ENCODE measurements at regions not wholly inside any gene's neighbourhood (a gene's known extent, or its start where the extent isn't known, plus 50 kb on each side); places are given as distances from the start of the nearest gene placed in this dataset.

GRCh38 chr2:82237994-82238662 lies 1933.6 kb upstream of the LRRTM1 start:
- TF ChIP-seq CTCF (IDR thresholded peaks at IDR 0.05) = no peak
- POLR2A ChIA-PET = no interaction called here
- Mint-ChIP-seq H3K36me3 (ENCODE audit: low read depth) (no peaks in the 10 kb centered on the region), H3K4me1 (ENCODE audit: low read depth) (no peaks in the 10 kb centered on the region), H3K27me3 (no peaks in the 10 kb centered on the region), H3K4me3 (no peak overlapping the region), H3K9me3 (peaks cover 9% of the 10 kb centered on the region), H3K27ac (no peak overlapping the region)
- CTCF ChIA-PET = no interaction called here
- no peak for ATAC-seq
- no peak for DNase-seq
- intact Hi-C loops (cut with micrococcal nuclease) = no loop called here

- POLR2A ChIA-PET = no interaction called here
These were observed 1929.8 kb upstream of the LRRTM1 start for GRCh38 chr2:82234283-82234874.

GRCh38 chr2:82233806-82234205 lies 1929.3 kb upstream of the LRRTM1 start:
- Mint-ChIP-seq H3K4me3 (no peak overlapping the region), H3K9me3 (peaks cover 5% of the 10 kb centered on the region), H3K4me1 (ENCODE audit: low read depth) (no peaks in the 10 kb centered on the region), H3K27me3 (no peaks in the 10 kb centered on the region), H3K36me3 (ENCODE audit: low read depth) (no peaks in the 10 kb centered on the region), H3K27ac (no peak overlapping the region)
- no peak for ATAC-seq
- no peak for DNase-seq
- CTCF ChIA-PET = no interaction called here
- no peak for TF ChIP-seq CTCF (IDR thresholded peaks at IDR 0.05)
- POLR2A ChIA-PET = no interaction called here
- intact Hi-C loops (cut with micrococcal nuclease) = no loop called here

More at GRCh38 chr2:82234283-82234874, 1929.8 kb upstream of the LRRTM1 start:
- CTCF ChIA-PET = no interaction called here
- H3K4me3 Mint-ChIP-seq = no peak overlapping the region
- no peaks in the 10 kb centered on the region for H3K27me3 Mint-ChIP-seq
- H3K9me3 Mint-ChIP-seq = peaks cover 3% of the 10 kb centered on the region
- TF ChIP-seq CTCF (IDR thresholded peaks at IDR 0.05) = no peak
- intact Hi-C loops (cut with micrococcal nuclease) = no loop called here
- no peak overlapping the region for H3K27ac Mint-ChIP-seq
- no peak for ATAC-seq
- no peaks in the 10 kb centered on the region for H3K4me1 Mint-ChIP-seq (ENCODE audit: low read depth)
- no peaks in the 10 kb centered on the region for H3K36me3 Mint-ChIP-seq (ENCODE audit: low read depth)
- DNase-seq = no peak

- intact Hi-C loops (cut with micrococcal nuclease) = no loop called here
- ChIA-PET POLR2A (no interaction called here), CTCF (no interaction called here)
- Mint-ChIP-seq H3K4me3 (no peak overlapping the region), H3K4me1 (ENCODE audit: low read depth) (no peaks in the 10 kb centered on the region), H3K36me3 (ENCODE audit: low read depth) (no peaks in the 10 kb centered on the region), H3K27me3 (no peaks in the 10 kb centered on the region), H3K9me3 (peaks cover 7% of the 10 kb centered on the region), H3K27ac (no peak overlapping the region)
- no peak for DNase-seq
- ATAC-seq = no peak
- no peak for TF ChIP-seq CTCF (IDR thresholded peaks at IDR 0.05)
These were observed 1925.9 kb upstream of the LRRTM1 start for GRCh38 chr2:82230406-82230805.

- Mint-ChIP-seq H3K27me3 (no peaks in the 10 kb centered on the region), H3K9me3 (peaks cover 13% of the 10 kb centered on the region), H3K4me3 (no peak overlapping the region), H3K4me1 (ENCODE audit: low read depth) (no peaks in the 10 kb centered on the region), H3K36me3 (ENCODE audit: low read depth) (peaks cover 1% of the 10 kb centered on the region), H3K27ac (no peak overlapping the region)
- no peak for ATAC-seq
- ChIA-PET POLR2A (no interaction called here), CTCF (no interaction called here)
- DNase-seq = no peak
- no peak for TF ChIP-seq CTCF (IDR thresholded peaks at IDR 0.05)
- intact Hi-C loops (cut with micrococcal nuclease) = no loop called here
These were observed 1921.9 kb upstream of the LRRTM1 start for GRCh38 chr2:82226441-82226840.

Measured in activated CD8-positive, alpha-beta T cell treated with anti-CD3 and anti-CD28 coated beads for 36 hours (primary cell).